ENCODE measurements at regions not wholly inside any gene's neighbourhood (a gene's known extent, or its start where the extent isn't known, plus 50 kb on each side); places are given as distances from the start of the nearest gene placed in this dataset.
"Not testable (repeated sequence)": the region's sequence is repeated elsewhere in the genome, so short reads cannot be mapped to it uniquely, and the experiment has no call there.

DNA sequence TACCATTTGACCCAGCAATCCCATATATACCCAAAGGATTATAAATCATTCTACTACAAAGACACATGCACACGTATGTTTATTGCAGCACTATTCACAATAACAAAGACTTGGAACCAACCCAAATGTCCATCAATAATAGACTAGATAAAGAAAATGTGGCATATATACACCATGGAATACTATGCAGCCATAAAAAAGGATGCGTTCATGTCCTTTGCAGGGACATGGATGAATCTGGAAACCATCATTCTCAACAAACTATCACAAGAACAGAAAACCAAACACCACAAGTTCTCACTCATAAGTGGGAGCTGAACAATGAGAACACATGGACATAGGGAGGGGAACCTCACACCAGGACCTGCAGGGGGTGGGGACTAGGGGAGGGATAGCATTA is 130.6 kb upstream of the DUSP22 start:
- not testable (repeated sequence) for H3K9me3 ChIP-seq (ENCODE audit: control insufficient read depth in 2 of 2, low read length in 2 of 2); H3K27me3 ChIP-seq (ENCODE audit: control insufficient read depth in 1 of 2, insufficient read depth in 2 of 2, low read length in 2 of 2); H3K4me1 ChIP-seq (ENCODE audit: control insufficient read depth, insufficient read depth, low read length); H3K27ac ChIP-seq (ENCODE audit: low read length); H3K9ac ChIP-seq (ENCODE audit: low read length in 2 of 2); H3K36me3 ChIP-seq (ENCODE audit: control insufficient read depth in 2 of 2, insufficient read depth in 2 of 2, low read length in 2 of 2); H3K4me3 ChIP-seq (ENCODE audit: low read length in 2 of 2)

DNA sequence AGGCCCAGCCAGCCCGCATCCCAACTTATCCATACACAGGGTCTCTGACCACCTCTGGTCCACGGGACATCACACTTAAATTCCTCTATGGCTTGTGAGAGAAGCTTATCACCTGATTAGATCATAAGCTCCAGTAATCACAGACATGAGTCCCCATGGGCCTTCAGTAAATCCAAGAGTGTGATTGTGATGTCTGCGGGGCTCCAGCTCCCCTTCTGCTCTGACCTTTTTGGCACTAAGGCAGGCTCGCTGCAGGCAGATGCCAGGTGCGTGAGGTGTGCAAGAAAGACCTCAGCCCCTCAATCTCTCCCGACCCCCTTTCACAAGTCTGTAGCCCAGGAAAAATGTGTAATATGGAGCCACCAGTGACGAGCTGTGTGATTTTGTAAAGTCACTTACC is 127.6 kb upstream of the DUSP22 start:
- Histone ChIP-seq H3K27me3 (ENCODE audit: control insufficient read depth in 1 of 2, insufficient read depth in 2 of 2, low read length in 2 of 2) (no peaks in the 10 kb centered on the region), H3K36me3 (ENCODE audit: control insufficient read depth in 2 of 2, insufficient read depth in 2 of 2, low read length in 2 of 2) (no peaks in the 10 kb centered on the region), H3K27ac (ENCODE audit: low read length) (no peak overlapping the region), H3K4me1 (ENCODE audit: control insufficient read depth, insufficient read depth, low read length) (no peaks in the 10 kb centered on the region), H3K9ac (ENCODE audit: low read length in 2 of 2) (no peak overlapping the region), H3K4me3 (ENCODE audit: low read length in 2 of 2) (no peak overlapping the region), H3K9me3 (ENCODE audit: control insufficient read depth in 2 of 2, low read length in 2 of 2) (no peaks in the 10 kb centered on the region)

DNA sequence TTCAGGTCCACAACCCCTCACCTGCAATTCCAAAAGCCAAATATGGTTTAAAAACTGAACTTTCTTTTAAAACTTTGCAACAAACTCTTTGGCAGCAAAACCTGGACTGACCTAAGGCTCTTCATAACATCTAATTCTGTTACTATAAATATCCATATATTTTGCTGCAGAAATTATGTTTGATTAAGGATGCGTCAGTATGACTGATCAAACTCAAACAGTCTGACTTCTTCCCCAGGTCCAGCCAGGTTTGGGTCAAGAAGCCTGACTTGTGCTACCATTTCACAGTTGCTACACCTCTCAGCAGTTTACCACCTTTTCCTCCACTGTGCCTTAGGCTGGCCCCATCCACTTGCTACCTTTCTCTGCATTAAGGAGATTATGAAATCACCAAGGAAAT is 127.0 kb upstream of the DUSP22 start:
- H3K27me3 ChIP-seq (ENCODE audit: control insufficient read depth in 1 of 2, insufficient read depth in 2 of 2, low read length in 2 of 2), result no peaks in the 10 kb centered on the region
- H3K9ac ChIP-seq (ENCODE audit: low read length in 2 of 2), result no peak overlapping the region
- H3K27ac ChIP-seq (ENCODE audit: low read length), result no peak overlapping the region
- H3K36me3 ChIP-seq (ENCODE audit: control insufficient read depth in 2 of 2, insufficient read depth in 2 of 2, low read length in 2 of 2), result no peaks in the 10 kb centered on the region
- no peak overlapping the region for H3K4me3 ChIP-seq (ENCODE audit: low read length in 2 of 2)
- no peaks in the 10 kb centered on the region for H3K4me1 ChIP-seq (ENCODE audit: control insufficient read depth, insufficient read depth, low read length)
- no peaks in the 10 kb centered on the region for H3K9me3 ChIP-seq (ENCODE audit: control insufficient read depth in 2 of 2, low read length in 2 of 2)

DNA sequence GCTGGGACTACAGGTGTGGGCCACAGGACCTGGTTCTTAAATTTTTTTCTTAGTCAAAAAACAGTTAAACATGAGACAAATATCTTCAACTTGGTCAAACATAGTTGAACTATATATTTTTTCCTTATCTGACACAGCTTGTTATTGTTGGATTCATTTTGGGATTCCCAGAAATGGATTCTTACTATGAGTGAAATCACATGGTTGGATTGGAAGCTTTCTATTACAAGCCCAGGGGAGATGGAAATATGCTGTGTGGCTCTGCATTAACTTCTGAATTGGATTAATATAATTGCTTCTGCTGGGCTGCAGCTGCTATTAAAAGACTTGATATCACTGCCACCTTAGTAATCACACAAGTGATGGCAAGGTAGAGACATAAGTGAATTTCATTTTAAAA is 126.4 kb upstream of the DUSP22 start:
- H3K4me1 ChIP-seq (ENCODE audit: control insufficient read depth, insufficient read depth, low read length), result no peaks in the 10 kb centered on the region
- H3K36me3 ChIP-seq (ENCODE audit: control insufficient read depth in 2 of 2, insufficient read depth in 2 of 2, low read length in 2 of 2), result no peaks in the 10 kb centered on the region

DNA sequence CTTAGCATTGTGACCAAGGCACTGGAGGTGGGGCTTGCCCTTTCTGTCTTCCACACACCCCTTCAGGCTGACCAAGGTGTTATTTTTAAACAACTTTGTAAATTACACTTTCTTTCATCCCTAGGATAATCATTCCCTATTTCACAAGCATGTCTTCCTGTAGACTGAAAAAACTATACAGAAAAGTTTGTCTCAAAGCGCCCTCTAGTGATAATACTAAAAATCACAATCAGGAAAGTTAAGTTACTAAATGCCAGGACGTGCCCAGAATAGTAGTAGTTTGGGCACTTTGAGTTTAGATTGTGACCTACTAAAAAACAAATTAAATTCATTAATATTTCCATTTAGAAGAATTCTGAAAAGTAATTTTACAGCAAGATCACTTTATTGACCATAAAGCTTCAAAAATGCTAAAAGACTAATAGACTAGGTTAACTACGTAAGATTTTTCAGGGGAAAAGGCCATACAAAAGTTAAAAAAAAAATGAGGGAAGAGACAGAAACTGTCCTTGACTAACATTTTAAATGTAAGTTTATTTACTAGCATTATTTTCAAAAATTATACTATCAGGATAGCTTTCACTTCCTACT is 123.3 kb upstream of the DUSP22 start:
- Histone ChIP-seq H3K4me1 (ENCODE audit: control insufficient read depth, insufficient read depth, low read length) (no peaks in the 10 kb centered on the region), H3K9ac (ENCODE audit: low read length in 2 of 2) (no peak overlapping the region), H3K36me3 (ENCODE audit: control insufficient read depth in 2 of 2, insufficient read depth in 2 of 2, low read length in 2 of 2) (no peaks in the 10 kb centered on the region), H3K9me3 (ENCODE audit: control insufficient read depth in 2 of 2, low read length in 2 of 2) (no peaks in the 10 kb centered on the region), H3K27me3 (ENCODE audit: control insufficient read depth in 1 of 2, insufficient read depth in 2 of 2, low read length in 2 of 2) (no peaks in the 10 kb centered on the region), H3K4me3 (ENCODE audit: low read length in 2 of 2) (no peak overlapping the region), H3K27ac (ENCODE audit: low read length) (no peak overlapping the region)

More for the DNA sequence above, 126.4 kb upstream of the DUSP22 start:
- Histone ChIP-seq H3K9me3 (ENCODE audit: control insufficient read depth in 2 of 2, low read length in 2 of 2) (no peaks in the 10 kb centered on the region), H3K27ac (ENCODE audit: low read length) (no peak overlapping the region), H3K9ac (ENCODE audit: low read length in 2 of 2) (no peak overlapping the region), H3K4me3 (ENCODE audit: low read length in 2 of 2) (no peak overlapping the region), H3K27me3 (ENCODE audit: control insufficient read depth in 1 of 2, insufficient read depth in 2 of 2, low read length in 2 of 2) (no peaks in the 10 kb centered on the region)

DNA sequence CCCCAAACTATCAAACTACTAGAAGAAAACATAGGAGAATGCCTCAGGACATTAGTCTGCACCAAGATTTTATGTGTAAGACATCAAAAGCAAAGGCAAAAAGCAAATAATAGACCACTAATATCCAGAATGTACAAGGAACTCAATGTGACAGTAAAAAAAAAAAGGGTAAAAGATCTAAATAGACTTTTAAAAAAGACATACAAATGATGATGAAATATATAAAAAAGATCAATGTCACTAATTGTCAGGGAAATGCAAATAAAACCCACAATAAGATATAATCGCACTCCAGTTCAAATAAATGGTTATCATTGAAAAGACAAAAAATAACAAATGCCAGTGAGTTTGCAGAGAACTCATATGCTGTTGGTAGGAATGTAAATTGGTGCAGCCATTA is 118.3 kb upstream of the DUSP22 start:
- H3K27me3 ChIP-seq (ENCODE audit: control insufficient read depth in 1 of 2, insufficient read depth in 2 of 2, low read length in 2 of 2), result peaks cover 0 to 2% of the 10 kb centered on the region in 2 donors
- no peaks in the 10 kb centered on the region for H3K36me3 ChIP-seq (ENCODE audit: control insufficient read depth in 2 of 2, insufficient read depth in 2 of 2, low read length in 2 of 2)
- no peaks in the 10 kb centered on the region for H3K4me1 ChIP-seq (ENCODE audit: control insufficient read depth, insufficient read depth, low read length)
- no peak overlapping the region for H3K9ac ChIP-seq (ENCODE audit: low read length in 2 of 2)
- H3K27ac ChIP-seq (ENCODE audit: low read length), result no peak overlapping the region
- H3K9me3 ChIP-seq (ENCODE audit: control insufficient read depth in 2 of 2, low read length in 2 of 2), result no peaks in the 10 kb centered on the region
- H3K4me3 ChIP-seq (ENCODE audit: low read length in 2 of 2), result no peak overlapping the region

DNA sequence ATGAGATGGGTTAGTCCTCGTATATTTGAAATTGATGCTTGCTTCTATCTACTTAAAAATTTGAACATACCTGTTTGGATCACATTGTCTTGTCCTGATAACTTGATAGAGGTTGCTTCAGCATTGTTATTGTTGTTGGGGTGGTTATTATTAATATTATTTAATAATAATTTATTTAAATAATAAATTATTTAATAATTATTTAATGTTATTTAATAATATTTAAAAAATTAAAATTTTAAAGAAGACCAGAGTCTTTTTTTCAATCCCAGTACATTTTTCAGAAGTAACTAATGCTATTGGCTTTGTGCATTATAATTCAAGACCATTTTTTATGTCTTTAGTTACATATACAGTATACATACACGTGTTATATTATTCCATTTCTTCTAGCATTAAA is 116.6 kb upstream of the DUSP22 start:
- no peaks in the 10 kb centered on the region for H3K36me3 ChIP-seq (ENCODE audit: control insufficient read depth in 2 of 2, insufficient read depth in 2 of 2, low read length in 2 of 2)
- H3K9ac ChIP-seq (ENCODE audit: low read length in 2 of 2), result no peak overlapping the region
- peaks cover 0 to 2% of the 10 kb centered on the region in 2 donors for H3K27me3 ChIP-seq (ENCODE audit: control insufficient read depth in 1 of 2, insufficient read depth in 2 of 2, low read length in 2 of 2)

DNA sequence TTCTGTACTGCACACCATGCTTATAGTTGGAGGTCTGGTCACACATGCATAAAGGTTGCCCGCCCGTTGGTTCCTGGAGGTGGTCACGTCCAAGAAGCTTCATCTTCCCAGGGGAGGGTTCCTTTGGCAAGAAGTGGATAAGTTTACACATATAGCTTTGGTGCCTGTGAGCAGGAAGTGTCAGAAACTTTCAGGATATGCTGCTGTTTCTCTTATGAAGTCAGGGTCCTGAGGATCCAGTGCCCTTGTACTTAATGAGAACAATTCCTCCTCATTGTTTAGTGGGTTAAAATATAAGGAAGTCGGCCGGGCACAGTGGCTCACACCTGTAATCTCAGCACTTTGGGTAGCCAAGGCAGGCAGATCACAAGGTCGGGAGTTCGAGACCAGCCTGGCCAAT is 115.5 kb upstream of the DUSP22 start:
- H3K27ac ChIP-seq (ENCODE audit: low read length), result no peak overlapping the region
- H3K36me3 ChIP-seq (ENCODE audit: control insufficient read depth in 2 of 2, insufficient read depth in 2 of 2, low read length in 2 of 2), result no peaks in the 10 kb centered on the region
- no peak overlapping the region for H3K9ac ChIP-seq (ENCODE audit: low read length in 2 of 2)
- no peak overlapping the region for H3K4me3 ChIP-seq (ENCODE audit: low read length in 2 of 2)
- peaks cover 0 to 2% of the 10 kb centered on the region in 2 donors for H3K27me3 ChIP-seq (ENCODE audit: control insufficient read depth in 1 of 2, insufficient read depth in 2 of 2, low read length in 2 of 2)
- no peaks in the 10 kb centered on the region for H3K9me3 ChIP-seq (ENCODE audit: control insufficient read depth in 2 of 2, low read length in 2 of 2)
- H3K4me1 ChIP-seq (ENCODE audit: control insufficient read depth, insufficient read depth, low read length), result no peaks in the 10 kb centered on the region

More for the DNA sequence above, 116.6 kb upstream of the DUSP22 start:
- no peak overlapping the region for H3K4me3 ChIP-seq (ENCODE audit: low read length in 2 of 2)
- H3K4me1 ChIP-seq (ENCODE audit: control insufficient read depth, insufficient read depth, low read length), result no peaks in the 10 kb centered on the region
- H3K27ac ChIP-seq (ENCODE audit: low read length), result no peak overlapping the region
- no peaks in the 10 kb centered on the region for H3K9me3 ChIP-seq (ENCODE audit: control insufficient read depth in 2 of 2, low read length in 2 of 2)

DNA sequence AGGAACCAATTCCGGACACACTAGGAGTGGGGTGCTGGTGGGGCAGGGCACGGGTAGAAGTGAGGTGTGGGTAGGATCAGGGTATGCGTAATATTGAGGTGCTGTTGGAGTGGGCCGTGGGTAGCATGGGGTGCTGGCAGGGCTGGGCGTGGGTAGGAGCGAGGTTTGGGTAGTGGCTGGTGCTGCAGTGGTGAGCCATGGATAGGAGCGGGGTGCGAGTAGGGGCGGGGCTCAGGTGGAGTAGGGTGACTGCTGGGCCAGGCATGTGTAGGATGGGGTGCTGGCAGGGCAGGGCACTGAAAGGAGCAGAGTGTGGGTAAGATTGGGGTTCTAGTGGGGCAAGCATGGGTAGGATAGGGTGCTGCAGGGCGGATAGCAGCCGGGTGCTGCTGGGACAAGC is 114.2 kb upstream of the DUSP22 start:
- Histone ChIP-seq H3K36me3 (ENCODE audit: control insufficient read depth in 2 of 2, insufficient read depth in 2 of 2, low read length in 2 of 2) (no peaks in the 10 kb centered on the region), H3K27ac (ENCODE audit: low read length) (no peak overlapping the region)

DNA sequence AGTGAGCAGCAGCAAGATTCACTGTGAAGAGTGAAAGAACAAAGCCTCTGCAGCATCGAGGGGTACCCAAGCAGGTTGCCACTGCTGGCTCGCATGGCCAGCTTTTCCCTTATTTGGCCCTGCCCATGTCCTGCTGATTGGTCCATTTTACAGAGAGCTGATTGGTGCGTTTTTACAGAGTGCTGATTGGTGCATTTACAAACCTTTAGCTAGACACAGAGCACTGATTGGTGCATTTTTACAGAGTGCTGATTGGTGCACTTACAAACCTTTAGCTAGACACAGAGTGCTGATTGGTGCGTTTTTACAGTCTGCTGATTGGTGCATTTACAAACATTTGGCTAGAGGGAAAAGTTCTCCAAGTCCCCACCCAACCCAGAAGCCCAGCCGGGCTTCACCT is 113.4 kb upstream of the DUSP22 start:
- not testable (repeated sequence) for H3K4me1 ChIP-seq (ENCODE audit: control insufficient read depth, insufficient read depth, low read length); H3K36me3 ChIP-seq (ENCODE audit: control insufficient read depth in 2 of 2, insufficient read depth in 2 of 2, low read length in 2 of 2); H3K9ac ChIP-seq (ENCODE audit: low read length in 2 of 2); H3K9me3 ChIP-seq (ENCODE audit: control insufficient read depth in 2 of 2, low read length in 2 of 2); H3K27me3 ChIP-seq (ENCODE audit: control insufficient read depth in 1 of 2, insufficient read depth in 2 of 2, low read length in 2 of 2); H3K27ac ChIP-seq (ENCODE audit: low read length); H3K4me3 ChIP-seq (ENCODE audit: low read length in 2 of 2)

More for the DNA sequence above, 114.2 kb upstream of the DUSP22 start:
- H3K9me3 ChIP-seq (ENCODE audit: control insufficient read depth in 2 of 2, low read length in 2 of 2), result no peaks in the 10 kb centered on the region
- H3K27me3 ChIP-seq (ENCODE audit: control insufficient read depth in 1 of 2, insufficient read depth in 2 of 2, low read length in 2 of 2), result peaks cover 0 to 2% of the 10 kb centered on the region in 2 donors
- H3K4me1 ChIP-seq (ENCODE audit: control insufficient read depth, insufficient read depth, low read length), result no peaks in the 10 kb centered on the region
- no peak overlapping the region for H3K9ac ChIP-seq (ENCODE audit: low read length in 2 of 2)
- no peak overlapping the region for H3K4me3 ChIP-seq (ENCODE audit: low read length in 2 of 2)

DNA sequence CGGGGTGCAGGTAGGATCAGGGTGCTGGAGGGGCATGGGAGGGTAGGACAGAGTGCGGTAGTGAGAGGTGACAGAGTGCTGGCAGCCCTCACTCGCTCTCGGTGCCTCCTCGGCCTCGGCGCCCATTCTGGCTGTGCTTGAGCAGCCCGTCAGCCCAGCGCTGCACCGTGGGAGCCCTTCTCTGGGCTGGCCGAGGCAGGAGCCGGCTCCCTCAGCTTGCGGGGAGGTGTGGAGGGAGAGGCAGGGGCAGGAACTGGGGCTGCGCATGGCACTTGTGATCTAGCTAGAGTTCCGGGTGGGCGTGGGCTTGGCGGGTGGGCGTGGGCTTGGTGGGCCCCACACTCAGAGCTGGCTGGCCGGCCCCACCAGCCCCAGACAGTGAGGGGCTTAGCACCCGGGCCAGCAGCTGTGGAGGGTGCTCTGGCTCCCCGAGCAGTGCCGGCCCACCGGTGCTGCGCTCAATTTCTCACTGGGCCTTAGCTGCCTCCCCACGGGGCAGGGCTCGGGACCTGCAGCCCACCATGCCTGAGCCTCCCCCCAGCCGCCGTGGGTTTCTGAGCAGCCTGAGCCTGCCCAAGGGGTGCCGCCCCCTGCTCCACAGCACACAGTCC is 112.8 kb upstream of the DUSP22 start:
- no peaks in the 10 kb centered on the region for H3K36me3 ChIP-seq (ENCODE audit: control insufficient read depth in 2 of 2, insufficient read depth in 2 of 2, low read length in 2 of 2)
- no peak overlapping the region for H3K9ac ChIP-seq (ENCODE audit: low read length in 2 of 2)
- no peaks in the 10 kb centered on the region for H3K9me3 ChIP-seq (ENCODE audit: control insufficient read depth in 2 of 2, low read length in 2 of 2)
- H3K4me3 ChIP-seq (ENCODE audit: low read length in 2 of 2), result no peak overlapping the region
- no peaks in the 10 kb centered on the region for H3K4me1 ChIP-seq (ENCODE audit: control insufficient read depth, insufficient read depth, low read length)
- H3K27me3 ChIP-seq (ENCODE audit: control insufficient read depth in 1 of 2, insufficient read depth in 2 of 2, low read length in 2 of 2), result peaks cover 0 to 2% of the 10 kb centered on the region in 2 donors
- no peak overlapping the region for H3K27ac ChIP-seq (ENCODE audit: low read length)
